DMS114 treated with DMSO at 0.1 percent for 48 hours (cell line): ENCODE measurements at regions not wholly inside any gene's neighbourhood (a gene's known extent, or its start where the extent isn't known, plus 50 kb on each side); places are given as distances from the start of the nearest gene placed in this dataset.

ENCODE experiments used
- DNase-seq: peaks from one replicate; lab custom pipeline; 2025; ENCODE audit not compliant: unreplicated experiment; lab: John Stamatoyannopoulos, UW

DNA sequence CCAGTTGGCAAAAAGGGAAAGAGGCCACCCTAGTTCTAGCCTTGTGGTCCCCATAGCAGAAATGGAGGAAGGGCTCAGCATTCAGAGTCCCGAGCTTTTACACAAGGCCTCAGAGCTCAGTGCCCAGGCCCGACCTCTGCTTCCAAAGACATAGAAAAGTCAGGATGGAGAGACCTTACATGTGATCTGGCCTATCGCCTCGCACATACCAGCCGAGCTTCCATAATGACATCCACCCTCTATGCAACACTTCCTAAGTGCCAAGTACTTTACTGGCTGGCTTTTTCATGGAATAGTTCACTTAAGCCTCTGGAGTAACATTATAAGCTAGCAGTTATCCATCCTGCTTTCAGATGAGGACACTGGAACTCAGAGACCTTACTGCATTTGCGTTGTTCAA is 275.9 kb downstream of the FAM43A start:
- no peak for DNase-seq

DNA sequence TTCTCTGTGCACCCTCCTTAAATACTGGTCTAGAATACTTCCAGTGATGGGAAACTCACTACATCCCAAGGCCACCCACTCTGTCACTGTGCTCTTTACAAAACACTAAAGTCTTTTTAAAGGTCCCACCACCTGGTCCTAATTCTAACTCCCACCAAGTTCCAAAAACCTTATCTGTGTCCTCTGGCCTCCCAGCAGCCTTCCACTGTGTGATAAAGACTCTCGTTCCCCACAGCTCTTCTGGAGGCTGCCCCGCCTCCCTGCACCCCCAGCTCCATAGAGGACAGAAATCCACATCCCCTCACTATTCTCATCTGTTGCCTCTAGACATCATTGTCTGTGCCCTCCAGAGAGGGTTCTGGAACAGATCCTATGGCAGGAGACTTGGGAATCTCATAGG is 276.4 kb downstream of the FAM43A start:
- DNase-seq = no peak

DNA sequence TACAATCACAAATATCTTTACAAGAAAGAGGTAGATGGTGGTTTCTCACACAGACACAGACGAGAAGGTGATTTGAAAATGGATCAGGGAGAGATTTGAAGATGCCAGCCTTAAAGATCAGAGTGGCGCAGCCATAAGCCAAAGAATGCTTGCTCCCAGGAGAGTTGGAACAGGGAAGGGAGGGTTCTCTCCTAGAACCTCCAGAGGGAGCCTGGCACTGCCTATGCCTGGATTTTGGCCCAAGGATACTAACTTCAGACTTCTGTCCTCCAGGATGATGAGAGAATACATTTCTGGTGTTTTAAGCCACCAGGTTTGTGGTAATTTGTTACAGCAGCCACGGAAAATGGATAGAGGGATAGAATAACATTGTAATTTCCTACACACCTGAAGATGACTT is 279.1 kb downstream of the FAM43A start:
- no peak for DNase-seq

DNA sequence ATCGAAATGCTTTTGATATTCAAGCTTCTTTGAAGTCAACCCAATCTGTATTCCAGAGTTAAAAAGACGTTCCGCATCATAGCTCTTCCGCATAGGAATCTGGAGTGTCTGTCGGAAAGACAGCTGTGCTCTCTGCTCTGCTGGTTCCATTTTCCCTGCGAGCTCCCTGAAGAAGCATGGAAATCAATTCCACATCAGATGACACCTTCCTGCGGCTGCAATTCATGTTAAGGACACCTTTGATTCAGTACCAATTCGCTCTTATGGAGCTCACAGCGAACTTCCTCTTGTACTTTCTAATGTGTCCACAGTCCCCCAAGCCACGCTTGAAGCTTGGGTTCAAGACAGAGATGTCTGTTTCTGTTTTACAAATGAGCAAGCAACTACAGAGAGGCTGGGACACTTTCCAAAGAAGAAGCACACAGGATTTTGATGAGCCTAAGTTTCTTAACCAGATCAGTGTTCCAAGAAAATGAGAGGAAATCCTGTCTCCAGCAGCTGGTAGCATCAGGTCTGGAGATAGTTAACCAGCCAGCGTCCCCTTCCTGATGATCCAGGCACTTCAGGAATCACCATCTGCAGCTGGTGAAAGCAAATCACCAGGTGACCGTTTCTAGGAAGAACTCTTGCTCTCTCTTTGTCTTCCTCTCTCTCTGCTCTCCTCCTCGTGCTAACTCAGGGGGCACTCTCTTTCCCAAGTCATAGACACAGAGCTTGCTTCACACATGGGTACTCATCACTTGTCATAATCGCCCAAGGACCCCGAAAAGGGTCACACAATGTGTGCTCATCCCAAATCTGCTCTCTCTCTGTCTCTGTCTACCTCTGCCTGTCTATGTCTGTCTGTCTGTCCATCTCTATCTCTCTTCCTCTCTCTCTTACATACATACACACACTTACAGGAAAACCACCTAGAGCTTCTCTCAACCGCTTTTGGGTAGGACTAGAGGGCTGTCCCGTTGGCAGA is 281.8 kb downstream of the FAM43A start:
- DNase-seq = no peak

DNA sequence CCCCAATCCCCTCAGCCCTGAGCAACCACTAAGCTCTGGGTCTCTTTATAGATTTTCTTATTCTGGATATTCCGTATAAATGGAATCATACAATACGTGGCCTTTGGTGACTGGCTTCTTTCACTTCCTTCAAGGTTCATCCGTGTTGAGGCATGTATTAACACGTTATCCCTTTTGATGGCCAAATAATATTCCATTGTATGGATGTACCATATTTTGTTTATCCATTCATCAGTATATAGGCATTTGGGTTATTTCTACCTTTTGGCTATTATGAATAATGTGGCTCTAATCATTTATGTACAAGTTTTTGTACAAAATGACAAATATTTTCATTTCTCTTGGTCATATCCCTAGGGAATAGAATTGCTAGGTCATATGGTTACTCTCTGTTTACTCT is 284.4 kb downstream of the FAM43A start:
- no peak for DNase-seq

DNA sequence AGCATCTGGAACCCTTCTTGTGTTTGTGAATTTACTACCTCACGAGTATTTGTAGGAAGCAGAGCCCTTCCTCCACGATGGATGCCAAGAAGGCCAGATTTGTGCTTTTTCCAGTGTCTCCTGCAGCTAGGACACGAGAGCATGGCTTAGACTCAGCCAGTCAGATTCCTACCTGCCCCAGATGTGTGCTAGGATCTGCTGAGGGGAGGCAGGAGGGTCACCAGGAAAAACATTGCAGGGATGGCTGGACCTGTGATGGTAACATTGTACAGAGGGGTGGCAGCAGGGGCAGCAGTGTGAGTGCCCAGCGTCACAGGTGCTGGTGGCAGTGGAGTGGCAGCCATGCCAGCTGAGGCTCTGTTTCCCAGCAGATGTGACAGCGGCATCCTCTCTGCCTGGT is 285.3 kb downstream of the FAM43A start:
- DNase-seq = no peak

DNA sequence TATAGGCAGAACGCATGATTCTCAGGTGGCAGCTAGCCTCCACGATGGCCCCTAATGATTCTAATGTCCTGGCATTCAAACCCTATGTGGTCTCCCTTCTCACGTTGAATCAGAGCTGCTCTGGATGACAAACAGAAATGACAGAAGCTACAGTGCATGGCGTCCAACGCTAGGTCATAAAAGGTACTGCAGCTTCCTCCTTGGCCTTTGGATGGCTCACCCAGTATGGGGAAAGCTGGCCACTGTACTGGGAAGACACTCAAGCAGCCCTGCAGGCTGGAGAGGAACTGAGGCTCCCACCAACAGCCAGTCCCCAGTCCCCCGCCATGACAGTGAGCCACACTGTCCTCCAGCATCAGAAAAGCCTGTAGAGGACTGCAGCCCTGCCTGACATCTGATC is 286.3 kb downstream of the FAM43A start:
- no peak for DNase-seq

DNA sequence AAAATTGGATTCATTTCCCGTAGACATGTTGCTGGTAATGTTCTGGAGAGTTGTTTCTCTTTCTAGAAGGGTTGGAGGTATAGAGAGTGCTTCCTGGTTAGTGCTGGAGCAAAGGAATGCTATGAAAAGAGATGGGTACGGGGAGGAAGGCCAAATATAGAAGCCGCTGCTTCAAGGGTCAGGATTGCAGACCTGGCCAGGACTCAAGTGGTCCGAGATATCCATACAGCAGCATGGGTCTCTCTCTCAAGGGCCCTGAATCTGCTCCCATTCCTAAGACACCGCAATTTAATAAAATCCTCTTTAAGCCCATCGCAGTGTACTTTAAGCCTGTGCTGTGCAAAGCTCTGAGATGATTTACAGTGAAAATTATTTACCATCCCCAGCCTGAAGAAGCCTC is 287.0 kb downstream of the FAM43A start:
- DNase-seq = no peak

DNA sequence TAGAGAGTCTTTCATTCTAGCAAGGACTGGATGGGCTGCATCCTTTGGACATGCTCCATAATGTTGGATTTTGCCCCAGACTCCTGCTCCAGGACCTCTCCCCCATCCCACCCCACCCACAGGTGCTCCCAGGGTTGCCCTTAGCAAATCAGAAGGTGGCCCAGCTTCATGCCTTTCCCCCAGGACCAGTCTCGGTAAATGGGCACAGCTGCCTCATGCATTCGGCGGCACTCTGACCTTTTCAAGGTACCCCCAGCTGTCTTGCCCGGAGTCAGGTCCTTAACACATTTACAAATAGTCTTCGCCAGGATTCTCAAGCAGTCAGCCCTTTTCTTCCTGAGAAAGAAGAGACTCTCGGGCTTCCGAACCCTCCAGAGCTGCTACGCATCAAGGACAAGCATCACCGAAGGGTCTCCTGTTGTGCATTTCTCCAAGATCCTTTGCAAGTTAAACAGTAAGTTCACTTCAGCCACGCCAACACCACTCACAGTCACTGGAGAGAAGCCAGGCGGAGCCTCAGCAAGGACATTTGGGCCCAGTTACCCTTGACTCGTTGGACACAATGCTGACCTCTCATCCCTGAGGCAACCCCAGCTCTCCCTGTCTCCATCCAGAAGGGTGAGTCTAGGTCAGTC is 287.8 kb downstream of the FAM43A start:
- no peak for DNase-seq

DNA sequence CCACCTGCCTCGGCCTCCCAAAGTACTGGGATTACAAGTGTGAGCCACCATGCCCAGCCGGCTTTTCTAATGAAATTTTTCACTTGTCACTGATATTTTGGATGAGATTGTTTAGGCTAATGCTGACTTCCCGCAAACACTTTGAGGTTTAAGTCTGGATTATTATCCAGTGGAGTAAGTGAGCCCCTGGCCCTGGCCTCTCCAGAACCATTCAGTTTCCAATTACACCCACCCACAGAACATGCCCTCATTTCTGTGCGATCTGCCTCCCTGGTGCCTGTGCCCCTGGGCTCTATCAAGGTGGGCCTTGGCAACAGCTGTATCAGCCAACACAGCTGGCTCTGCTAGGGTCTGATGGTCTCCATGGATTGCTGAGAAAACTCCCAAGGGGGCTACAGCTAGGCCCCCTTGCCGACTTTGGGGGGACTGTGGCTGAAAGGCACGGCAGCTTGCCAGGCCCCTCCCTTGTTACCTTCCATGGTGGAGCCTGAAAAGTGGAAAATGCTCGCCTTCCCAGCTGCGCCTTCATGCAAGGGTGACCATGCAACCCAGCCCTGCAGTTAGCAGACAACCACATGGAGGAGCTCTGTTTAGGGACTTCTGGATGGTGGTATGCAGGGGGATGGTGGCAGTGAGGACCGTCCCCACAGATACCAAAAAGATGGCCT is 288.9 kb downstream of the FAM43A start:
- DNase-seq = no peak

DNA sequence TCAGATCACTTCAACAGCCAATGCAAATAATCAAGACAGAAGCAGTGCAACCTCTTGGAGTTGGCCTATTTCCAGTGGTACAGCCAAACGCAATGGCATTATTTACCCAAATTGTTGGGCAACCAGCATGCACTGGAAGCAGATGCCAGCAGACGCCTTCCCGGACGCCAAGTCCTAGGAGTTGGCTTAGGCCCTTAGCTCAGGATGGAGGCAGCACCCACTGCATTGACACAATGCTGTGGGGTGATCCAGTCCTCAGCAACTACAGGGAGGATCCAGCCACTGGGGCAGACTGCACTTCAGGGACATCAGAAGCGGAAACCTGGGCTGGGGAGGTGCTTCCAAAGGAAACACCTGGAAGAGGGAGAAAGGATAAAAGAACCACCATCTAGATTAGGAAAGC is 290.4 kb downstream of the FAM43A start:
- DNase-seq = no peak

DNA sequence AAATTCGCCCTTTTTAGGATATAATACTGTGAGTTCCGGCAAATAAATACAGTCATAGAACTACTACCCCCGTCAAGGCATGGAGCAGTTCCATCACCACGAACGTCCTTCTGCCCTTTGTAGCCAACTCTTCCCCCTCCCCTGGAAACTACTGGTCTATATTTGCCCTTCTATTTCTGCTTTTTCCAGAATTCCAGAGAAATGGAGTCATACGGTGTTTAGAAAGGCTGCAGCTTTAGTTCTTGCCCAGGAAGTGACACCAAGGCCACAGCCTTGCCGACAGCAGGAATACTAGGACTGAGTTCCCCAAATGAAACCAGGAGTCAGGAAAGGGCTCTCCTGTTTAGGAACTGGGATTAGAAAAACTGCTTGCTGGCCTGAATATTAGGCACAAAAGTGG is 291.2 kb downstream of the FAM43A start:
- no peak for DNase-seq

DNA sequence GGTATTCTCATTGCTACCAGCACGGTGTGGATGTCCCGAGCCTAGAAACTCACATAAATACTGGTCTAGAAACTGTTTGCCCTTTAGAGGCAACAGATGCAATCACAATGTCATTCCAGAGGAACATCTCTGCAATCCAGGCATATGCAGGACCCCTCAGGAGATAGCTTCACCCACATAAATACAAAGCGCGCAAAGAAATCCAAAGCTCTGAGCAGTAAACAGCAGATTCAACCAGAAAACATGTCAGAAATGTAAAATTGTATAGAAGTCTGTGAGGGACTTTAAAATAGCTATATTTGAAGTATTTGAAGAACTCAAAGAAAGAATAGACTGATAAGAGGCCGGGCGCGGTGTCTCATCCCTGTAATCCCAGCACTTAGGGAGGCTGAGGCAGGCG is 291.7 kb downstream of the FAM43A start:
- no peak for DNase-seq

DNA sequence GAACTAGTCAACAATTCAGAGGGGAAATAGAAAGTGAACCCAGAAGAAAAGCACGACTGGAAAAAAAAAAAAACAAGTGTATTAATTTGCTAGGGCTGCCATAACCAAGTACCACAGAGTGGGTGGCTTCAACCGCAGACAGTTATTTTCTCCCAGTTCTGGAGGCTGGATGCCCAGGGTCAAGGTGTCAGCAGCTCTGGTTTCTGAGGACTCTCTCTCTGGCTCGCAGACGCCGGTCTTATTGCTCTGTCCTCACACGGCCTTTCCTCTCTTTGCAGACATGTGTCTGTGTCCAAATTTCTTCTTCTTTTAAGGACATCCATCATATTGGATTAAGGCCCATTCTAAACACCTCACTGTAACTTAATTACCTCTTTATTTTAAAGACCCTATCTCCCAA is 291.8 kb downstream of the XXYLT1 start:
- DNase-seq = no peak

DNA sequence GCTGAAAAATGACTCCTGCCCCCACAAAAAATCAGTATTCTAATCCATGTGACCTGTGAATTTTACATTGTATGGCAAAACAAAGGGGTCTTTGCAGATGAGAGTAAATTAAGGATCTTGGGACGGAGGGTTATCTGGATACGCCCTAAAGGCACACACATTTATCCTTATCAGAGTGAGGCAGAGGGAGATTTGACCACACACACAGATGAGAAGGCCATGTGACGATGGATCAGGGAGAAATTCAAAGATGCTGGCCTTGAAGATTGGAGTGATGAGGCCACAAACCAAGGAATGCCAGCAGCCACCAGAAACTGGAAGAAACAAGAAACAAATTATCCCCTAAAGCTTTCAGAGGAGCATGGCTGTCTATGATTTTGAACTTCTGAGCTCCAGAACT is 288.5 kb downstream of the XXYLT1 start:
- DNase-seq = no peak

DNA sequence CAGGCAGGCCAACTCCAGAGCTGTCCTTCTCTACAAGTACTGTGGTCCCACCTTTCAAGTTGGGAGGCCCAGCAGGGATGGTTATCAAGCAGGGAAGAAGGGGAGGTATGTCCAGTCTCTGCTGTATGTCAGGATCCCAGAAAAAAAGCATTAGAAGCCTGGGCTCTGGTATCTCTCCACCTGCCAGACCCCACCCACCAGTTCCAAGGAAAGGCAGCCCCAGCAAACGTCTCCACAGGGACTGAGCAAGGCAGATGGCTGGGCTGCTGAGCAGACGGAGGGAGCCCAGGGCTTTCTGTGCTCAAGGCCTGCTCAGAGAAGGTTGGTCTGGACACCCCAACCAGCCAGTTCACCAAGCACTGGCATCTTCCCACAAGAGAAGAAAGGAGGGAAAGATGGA is 287.8 kb downstream of the XXYLT1 start:
- DNase-seq = no peak

DNA sequence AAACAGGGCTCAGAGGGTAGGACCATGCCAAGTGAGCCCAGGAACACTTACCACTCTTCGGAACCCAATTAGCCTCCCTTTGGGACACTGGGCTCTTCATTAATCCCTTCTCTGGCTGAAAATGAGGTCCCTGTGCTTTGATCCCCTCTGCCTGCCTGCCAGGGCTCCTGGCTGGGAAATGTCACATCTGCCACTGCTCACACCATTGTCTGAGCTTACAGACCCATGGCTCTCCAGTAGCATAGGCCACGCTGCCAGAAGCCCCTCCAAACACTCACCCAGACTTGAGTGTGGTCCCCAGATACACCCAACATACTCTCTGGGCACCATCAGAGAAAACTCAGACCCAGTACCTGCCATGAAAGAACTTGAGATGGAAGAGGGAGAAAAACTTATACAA is 287.3 kb downstream of the XXYLT1 start:
- DNase-seq = no peak

DNA sequence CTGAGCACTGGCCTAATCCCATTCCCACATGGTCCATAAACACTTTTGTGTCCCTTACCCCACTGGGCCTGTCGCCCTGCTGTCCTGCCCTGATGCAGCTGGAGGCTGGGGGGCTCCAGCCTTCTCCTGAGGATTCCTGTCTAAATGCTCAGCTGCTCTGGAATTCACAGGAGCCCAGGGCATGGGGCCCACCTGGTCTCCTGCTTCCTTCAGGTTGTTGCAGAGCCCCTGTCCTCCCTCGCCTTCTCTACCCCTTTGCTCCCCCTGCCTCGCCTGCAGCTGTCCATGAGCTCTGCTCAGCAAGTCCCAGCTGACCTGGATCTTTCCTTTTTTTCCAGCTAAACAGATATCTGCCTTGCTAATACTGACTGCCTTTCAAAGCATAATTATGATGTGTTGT is 286.9 kb downstream of the XXYLT1 start:
- DNase-seq = no peak

DNA sequence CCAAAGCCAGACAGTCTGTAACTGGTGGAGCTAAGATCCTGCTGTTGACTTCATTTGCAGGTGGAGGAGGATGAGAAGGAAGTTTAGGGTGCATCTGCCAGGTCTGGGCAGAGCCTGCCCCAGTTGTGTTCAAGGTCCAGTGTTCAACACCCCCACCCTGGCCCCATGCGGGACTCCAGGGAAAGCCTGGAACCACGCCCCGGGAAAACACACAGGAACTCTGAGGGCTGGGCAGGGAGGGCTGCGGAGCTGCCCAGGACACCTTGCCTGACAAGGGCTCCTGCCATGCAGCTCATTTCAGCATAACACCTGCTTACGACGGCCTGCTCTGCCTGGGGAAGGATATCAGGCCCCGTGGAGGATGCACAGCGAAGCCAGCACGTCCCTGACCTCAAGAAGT is 286.3 kb downstream of the XXYLT1 start:
- no peak for DNase-seq

DNA sequence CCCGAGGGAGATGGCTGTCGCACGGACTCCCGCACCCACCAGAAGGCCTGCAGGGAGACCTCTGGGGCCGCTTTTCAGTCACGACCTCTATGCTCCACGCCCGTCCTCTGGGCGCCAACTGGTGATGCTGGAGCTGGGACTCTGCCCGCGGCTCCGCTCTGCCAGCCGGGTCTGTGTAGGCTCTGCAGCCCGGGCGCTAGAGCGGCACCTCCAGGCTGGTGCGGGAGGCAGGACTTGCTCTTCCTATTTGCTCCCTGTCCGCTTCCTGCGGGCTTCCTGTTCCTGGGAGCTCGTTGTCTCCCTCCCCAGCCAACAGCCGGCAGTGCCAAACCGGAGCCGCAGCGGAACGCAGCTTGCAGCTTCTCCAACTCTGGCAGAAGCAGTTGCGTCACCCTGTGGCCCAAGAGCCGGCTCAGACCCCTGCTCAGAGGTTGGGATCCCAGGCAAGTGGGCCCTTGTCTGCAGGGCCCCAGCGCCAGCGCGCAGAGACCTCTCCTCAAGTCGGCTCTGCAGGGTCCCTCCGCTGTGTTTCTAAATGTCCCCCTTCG is 285.9 kb downstream of the XXYLT1 start:
- DNase-seq = no peak

DNA sequence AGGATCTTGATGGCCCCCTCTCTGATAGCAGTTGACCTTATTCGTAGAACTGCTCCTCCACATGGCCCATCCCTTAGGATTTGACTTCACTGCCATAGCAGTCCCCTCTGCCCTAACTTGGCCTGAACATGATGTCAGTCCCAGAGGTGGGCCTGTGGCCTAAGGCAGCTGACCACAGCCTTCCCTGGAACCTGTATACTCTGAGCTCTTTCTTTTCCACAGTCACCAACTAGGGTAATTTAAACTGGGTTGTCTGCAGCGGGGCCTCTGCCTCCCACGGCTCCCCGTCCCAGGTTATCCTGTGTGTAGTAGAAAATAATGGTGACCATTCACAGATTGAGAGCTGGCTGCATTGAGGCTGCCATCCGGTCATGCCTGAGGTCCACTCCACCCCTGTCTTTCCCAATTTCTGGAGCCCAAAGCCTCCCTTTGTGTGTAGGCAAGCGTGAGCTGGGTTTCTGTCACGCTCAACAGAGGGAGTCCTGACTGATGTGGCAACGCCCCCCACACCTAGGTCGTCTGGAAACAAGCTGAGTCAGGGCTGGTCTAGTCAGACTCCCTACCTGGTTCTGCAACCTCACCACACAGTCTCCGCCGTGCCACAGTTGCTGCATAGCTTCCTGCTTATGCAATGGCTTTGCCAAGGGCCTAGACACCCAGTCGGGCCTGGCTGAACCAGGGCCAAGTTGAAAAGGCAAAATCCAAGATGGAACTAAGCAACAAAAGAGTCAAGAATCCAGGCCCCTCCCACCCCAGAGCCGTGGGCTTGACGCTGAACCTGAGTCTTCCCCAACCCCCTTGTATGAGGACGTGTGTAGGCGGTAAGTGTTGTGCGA is 284.5 kb downstream of the XXYLT1 start:
- no peak for DNase-seq
